ENCODE measurements at regions not wholly inside any gene's neighbourhood (a gene's known extent, or its start where the extent isn't known, plus 50 kb on each side); places are given as distances from the start of the nearest gene placed in this dataset.

- TF ChIP-seq CTCF (IDR thresholded peaks at IDR 0.05) = no peak
- no peak for TF ChIP-seq POLR2A (IDR thresholded peaks at IDR 0.05)
- no peak for TF ChIP-seq POLR2AphosphoS5 (IDR thresholded peaks at IDR 0.05; ENCODE audit: insufficient read depth in 1 of 2, low read depth in 1 of 2)
Observed at GRCh38 chr5:175045820-175046219, 321.4 kb downstream of the MSX2 start.
